Sigmoid colon (tissue), 4 donors: ENCODE measurements at regions not wholly inside any gene's neighbourhood (a gene's known extent, or its start where the extent isn't known, plus 50 kb on each side); places are given as distances from the start of the nearest gene placed in this dataset.

Source experiments
- CTCF ChIP-seq, 4 experiments: fragments of 450-650 bp in 3 of 4; fragments of 200-600 bp in 1 of 4; IDR thresholded peaks; one replicate each; pipeline ENCODE4 v1.5.1; 2016 to 2019; ENCODE audit warnings: antibody characterized with exemption in 4 of 4, mild to moderate bottlenecking in 3 of 4, moderate library complexity in 2 of 4
- POLR2A ChIP-seq, 2 donors: fragments of 450-650 bp; IDR thresholded peaks; one replicate each; pipeline ENCODE4 v1.6.1; 2016; ENCODE audit warnings: antibody characterized with exemption in 2 of 2, mild to moderate bottlenecking in 2 of 2, moderate library complexity in 2 of 2
- POLR2AphosphoS5 ChIP-seq, 4 donors: sonication (generic); formaldehyde crosslinking; IDR thresholded peaks; one replicate each; pipeline ENCODE4 v1.6.1; 2017; ENCODE audit warnings: antibody characterized with exemption in 4 of 4

- TF ChIP-seq POLR2A (IDR thresholded peaks at IDR 0.05) (no peak), CTCF (IDR thresholded peaks at IDR 0.05) (no peak), POLR2AphosphoS5 (IDR thresholded peaks at IDR 0.05) (no peak)
Measured at GRCh38 chr20:6580486-6580885, 187.0 kb upstream of the BMP2 start.
